SK-N-SH (cell line): ENCODE measurements at regions not wholly inside any gene's neighbourhood (a gene's known extent, or its start where the extent isn't known, plus 50 kb on each side); places are given as distances from the start of the nearest gene placed in this dataset.

ENCODE experiments used
- CTCF ChIA-PET: fragments of 300-600, 350-600 bp; formaldehyde crosslinking; extraction: SDS; loops from one replicate; lab custom pipeline; 2021; lab: Yijun Ruan, JAX
- POLR2A ChIA-PET: fragments of 350-600 bp; sonication (Branson Sonifier 250); formaldehyde crosslinking; extraction: SDS; loops from one replicate; lab custom pipeline; 2020; ENCODE audit warnings: antibody characterized with exemption, inconsistent platforms; lab: Yijun Ruan, JAX
- DNase-seq: peaks from one replicate; pipeline ENCODE4 v3.0.0; 2012
- H2AFZ ChIP-seq: fragments of 200-600 bp; sonication (generic); 2 replicates; pipeline ENCODE4 v1.8.1; 2016; ENCODE audit warnings: antibody characterized with exemption, mild to moderate bottlenecking, low read depth
- H3F3A ChIP-seq: fragments of 200-600 bp; sonication (generic); replicated peaks from 2 replicates; pipeline ENCODE3; 2016; ENCODE audit warnings: antibody characterized with exemption, mild to moderate bottlenecking; ENCODE audit not compliant: insufficient read depth
- H3K27ac ChIP-seq, 2 experiments: fragments of 200-500 bp in 1 of 2; fragments of 200-600 bp in 1 of 2; sonication (Bioruptor generic) in 1 of 2; sonication (generic), shearing (Covaris generic) in 1 of 2; 2 replicates each; pipeline versions ENCODE4 v1.5.1 to v1.6.1; 2014 to 2016; ENCODE audit warnings: low read depth in 2 of 2, inconsistent platforms in 1 of 2, low read length in 1 of 2, mild to moderate bottlenecking in 1 of 2, mixed read lengths in 1 of 2
- H3K27me3 ChIP-seq: fragments of 200-600 bp; sonication (generic), shearing (Covaris generic); 2 replicates; pipeline ENCODE4 v1.6.1; 2016; ENCODE audit warnings: mixed run types; ENCODE audit not compliant: insufficient read depth
- H3K36me3 ChIP-seq, 2 experiments: fragments of 200-500 bp in 1 of 2; fragments of 200-600 bp in 1 of 2; sonication (Bioruptor generic) in 1 of 2; sonication (generic) in 1 of 2; replicated peaks in 1 of 2; 2 replicates each; pipeline versions ENCODE3 to v1.5.1; 2014 to 2016; ENCODE audit warnings: low read length in 1 of 2, mild to moderate bottlenecking in 1 of 2; ENCODE audit not compliant: insufficient read depth in 2 of 2, control insufficient read depth in 1 of 2
- H3K4me1 ChIP-seq, 2 experiments: fragments of 200-500 bp in 1 of 2; fragments of 200-600 bp in 1 of 2; sonication (Bioruptor generic) in 1 of 2; sonication (generic), shearing (Covaris generic) in 1 of 2; 2 replicates each; pipeline versions ENCODE4 v1.5.1 to v1.6.1; 2014 to 2016; ENCODE audit warnings: low read depth in 1 of 2, low read length in 1 of 2, mixed run types in 1 of 2; ENCODE audit not compliant: insufficient read depth in 2 of 2, control insufficient read depth in 1 of 2
- H3K4me2 ChIP-seq: fragments of 200-600 bp; sonication (generic), shearing (Covaris generic); 2 replicates; pipeline ENCODE4 v1.6.1; 2017; ENCODE audit warnings: mixed run types
- H3K4me3 ChIP-seq, 2 experiments: fragments of 200-500 bp in 1 of 2; fragments of 200-600 bp in 1 of 2; sonication (Bioruptor generic) in 1 of 2; sonication (generic), shearing (Covaris generic) in 1 of 2; 2 replicates each; pipeline versions ENCODE4 v1.5.1 to v1.8.1; 2014 to 2016; ENCODE audit warnings: low read depth in 2 of 2, inconsistent platforms in 1 of 2, low read length in 1 of 2, mild to moderate bottlenecking in 1 of 2, mixed read lengths in 1 of 2, moderate library complexity in 1 of 2
- H3K79me2 ChIP-seq: fragments of 200-600 bp; sonication (generic); 2 replicates; pipeline ENCODE4 v1.8.1; 2017; ENCODE audit warnings: mild to moderate bottlenecking; ENCODE audit not compliant: insufficient read depth
- H3K9ac ChIP-seq: fragments of 200-600 bp; sonication (generic); 2 replicates; pipeline ENCODE4 v1.6.1; 2017; ENCODE audit warnings: mixed run types
- H3K9me2 ChIP-seq: fragments of 200-600 bp; sonication (generic); 2 replicates; pipeline ENCODE4 v1.6.1; 2017; ENCODE audit warnings: mixed run types
- H3K9me3 ChIP-seq: fragments of 200-600 bp; sonication (generic); 2 replicates; pipeline ENCODE4 v1.6.1; 2017; ENCODE audit warnings: mixed run types, mild to moderate bottlenecking, moderate library complexity
- H4K20me1 ChIP-seq: fragments of 200-600 bp; sonication (generic); 2 replicates; pipeline ENCODE4 v1.6.1; 2017; ENCODE audit warnings: mild to moderate bottlenecking, mixed run types; ENCODE audit not compliant: insufficient read depth
- FOXM1 ChIP-seq: IDR thresholded peaks from 2 replicates; pipeline ENCODE4 v1.4.0; 2012; ENCODE audit warnings: low read depth, mild to moderate bottlenecking
- JUND ChIP-seq: IDR thresholded peaks from 2 replicates; pipeline ENCODE4 v1.4.0; 2012
- PBX3 ChIP-seq: IDR thresholded peaks from 2 replicates; pipeline ENCODE4; 2012
- RAD21 ChIP-seq: IDR thresholded peaks from 2 replicates; pipeline ENCODE4 v1.6.1; 2012; ENCODE audit warnings: mild to moderate bottlenecking, low read length
- REST ChIP-seq: IDR thresholded peaks from 2 replicates; pipeline ENCODE4 v1.6.1; 2012; ENCODE audit warnings: mild to moderate bottlenecking, low read depth, low read length, moderate library complexity
- TAF1 ChIP-seq: IDR thresholded peaks from 2 replicates; pipeline ENCODE4 v1.6.1; 2012; ENCODE audit warnings: low read depth, mild to moderate bottlenecking, low read length, moderate library complexity, borderline replicate concordance
- USF1 ChIP-seq: IDR thresholded peaks from 2 replicates; pipeline ENCODE4 v1.4.0; 2012; ENCODE audit warnings: low read depth, borderline replicate concordance
- USF2 ChIP-seq: fragments of 150-350 bp; IDR thresholded peaks from 2 replicates; pipeline ENCODE4 v1.6.1; 2017; ENCODE audit warnings: antibody characterized with exemption, low read length, low read depth, borderline replicate concordance
- ZBTB33 ChIP-seq: IDR thresholded peaks from 2 replicates; pipeline ENCODE4 v1.4.0; 2012; ENCODE audit warnings: low read depth, borderline replicate concordance

- Histone ChIP-seq H3K27ac (no peak overlapping the region), H3K4me2 (no peak overlapping the region), H3F3A (no peaks in the 10 kb centered on the region), H2AFZ (no peak overlapping the region), H3K9me2 (no peaks in the 10 kb centered on the region), H3K4me3 (no peak overlapping the region), H3K79me2 (no peaks in the 10 kb centered on the region), H3K27me3 (no peaks in the 10 kb centered on the region), H3K4me1 (no peaks in the 10 kb centered on the region), H3K36me3 (no peaks in the 10 kb centered on the region), H3K9ac (no peak overlapping the region), H4K20me1 (no peaks in the 10 kb centered on the region), H3K9me3 (no peaks in the 10 kb centered on the region)
- no peak for DNase-seq
- ChIA-PET POLR2A (no interaction called here), CTCF (interaction anchor here (1.0 kb wide), 1 partner anchor 9 kb away, joined by 6 read pairs; no protein-coding TSS in a partner anchor)
- TF ChIP-seq ZBTB33 (no peak), REST (no peak), JUND (no peak), FOXM1 (no peak), TAF1 (no peak), PBX3 (no peak), RAD21 (no peak), USF1 (no peak), USF2 (no peak)
Measured at GRCh38 chr16:35440875-35441274, 1981.5 kb downstream of the TP53TG3F start.
